ENCODE measurements at regions not wholly inside any gene's neighbourhood (a gene's known extent, or its start where the extent isn't known, plus 50 kb on each side); places are given as distances from the start of the nearest gene placed in this dataset.
"Not testable (repeated sequence)": the region's sequence is repeated elsewhere in the genome, so short reads cannot be mapped to it uniquely, and the experiment has no call there.

GRCh38 chr10:4226941-4227540 is 442.0 kb upstream of the KLF6 start:
- Histone ChIP-seq H3K27ac (ENCODE audit: low read depth, low read length) (no peak overlapping the region), H3K9ac (ENCODE audit: low read length) (no peak overlapping the region), H3K9me2 (replicated peaks; ENCODE audit: insufficient read depth, low read length) (no peaks in the 10 kb centered on the region), H3F3A (ENCODE audit: insufficient read depth) (no peaks in the 10 kb centered on the region), H3K27me3 (ENCODE audit: low read length) (no peaks in the 10 kb centered on the region), H3K4me2 (ENCODE audit: low read depth, low read length, poor library complexity, severe bottlenecking) (no peak overlapping the region), H3K36me3 (ENCODE audit: low read length) (no peaks in the 10 kb centered on the region), H3K9me3 (ENCODE audit: insufficient read depth, low read length) (no peaks in the 10 kb centered on the region), H4K20me1 (ENCODE audit: low read depth, low read length) (no peaks in the 10 kb centered on the region), H3K4me3 (ENCODE audit: insufficient read depth, low read length, poor library complexity, severe bottlenecking) (no peak overlapping the region), H3K79me2 (ENCODE audit: insufficient read depth, low read length) (no peaks in the 10 kb centered on the region), H2AFZ (ENCODE audit: low read depth, low read length, severe bottlenecking) (no peak overlapping the region)
- TF ChIP-seq CTCF (IDR thresholded peaks at IDR 0.05; ENCODE audit: insufficient read depth, low read length, poor library complexity, severe bottlenecking) (no peak), EZH2phosphoT487 (conservative IDR thresholded peaks at IDR 0.05; ENCODE audit: low read length) (no peak)

- Histone ChIP-seq H3K4me2 (ENCODE audit: low read depth, low read length, poor library complexity, severe bottlenecking) (no peak overlapping the region), H3K9me3 (ENCODE audit: insufficient read depth, low read length) (no peaks in the 10 kb centered on the region), H3K27ac (ENCODE audit: low read depth, low read length) (no peak overlapping the region), H3K27me3 (ENCODE audit: low read length) (no peaks in the 10 kb centered on the region), H3F3A (ENCODE audit: insufficient read depth) (no peaks in the 10 kb centered on the region), H3K79me2 (ENCODE audit: insufficient read depth, low read length) (no peaks in the 10 kb centered on the region), H3K4me3 (ENCODE audit: insufficient read depth, low read length, poor library complexity, severe bottlenecking) (no peak overlapping the region), H2AFZ (ENCODE audit: low read depth, low read length, severe bottlenecking) (no peak overlapping the region), H3K36me3 (ENCODE audit: low read length) (no peaks in the 10 kb centered on the region), H3K9ac (ENCODE audit: low read length) (no peak overlapping the region), H3K9me2 (replicated peaks; ENCODE audit: insufficient read depth, low read length) (no peaks in the 10 kb centered on the region), H4K20me1 (ENCODE audit: low read depth, low read length) (no peaks in the 10 kb centered on the region)
- TF ChIP-seq CTCF (IDR thresholded peaks at IDR 0.05; ENCODE audit: insufficient read depth, low read length, poor library complexity, severe bottlenecking) (no peak), EZH2phosphoT487 (conservative IDR thresholded peaks at IDR 0.05; ENCODE audit: low read length) (no peak)
Observed at GRCh38 chr10:4224178-4224577, 439.2 kb upstream of the KLF6 start.

- not testable (repeated sequence) for H3K36me3 ChIP-seq (ENCODE audit: low read length); H2AFZ ChIP-seq (ENCODE audit: low read depth, low read length, severe bottlenecking); H3K4me2 ChIP-seq (ENCODE audit: low read depth, low read length, poor library complexity, severe bottlenecking); H3K9ac ChIP-seq (ENCODE audit: low read length); H4K20me1 ChIP-seq (ENCODE audit: low read depth, low read length); H3K9me3 ChIP-seq (ENCODE audit: insufficient read depth, low read length); H3K27ac ChIP-seq (ENCODE audit: low read depth, low read length); H3K9me2 ChIP-seq (replicated peaks; ENCODE audit: insufficient read depth, low read length); H3K4me3 ChIP-seq (ENCODE audit: insufficient read depth, low read length, poor library complexity, severe bottlenecking); H3K27me3 ChIP-seq (ENCODE audit: low read length); H3F3A ChIP-seq (ENCODE audit: insufficient read depth); H3K79me2 ChIP-seq (ENCODE audit: insufficient read depth, low read length)
Observed at GRCh38 chr10:4221310-4221709, 436.3 kb upstream of the KLF6 start.

- no peaks in the 10 kb centered on the region for H3K79me2 ChIP-seq (ENCODE audit: insufficient read depth, low read length)
- H3K27ac ChIP-seq (ENCODE audit: low read depth, low read length), result no peak overlapping the region
- H3K9me2 ChIP-seq (replicated peaks; ENCODE audit: insufficient read depth, low read length), result no peaks in the 10 kb centered on the region
- no peaks in the 10 kb centered on the region for H3F3A ChIP-seq (ENCODE audit: insufficient read depth)
- no peak overlapping the region for H3K4me3 ChIP-seq (ENCODE audit: insufficient read depth, low read length, poor library complexity, severe bottlenecking)
- no peak for TF ChIP-seq CTCF (IDR thresholded peaks at IDR 0.05; ENCODE audit: insufficient read depth, low read length, poor library complexity, severe bottlenecking)
- TF ChIP-seq EZH2phosphoT487 (conservative IDR thresholded peaks at IDR 0.05; ENCODE audit: low read length), result no peak
- no peaks in the 10 kb centered on the region for H3K9me3 ChIP-seq (ENCODE audit: insufficient read depth, low read length)
- no peaks in the 10 kb centered on the region for H4K20me1 ChIP-seq (ENCODE audit: low read depth, low read length)
- H3K9ac ChIP-seq (ENCODE audit: low read length), result no peak overlapping the region
- H3K36me3 ChIP-seq (ENCODE audit: low read length), result no peaks in the 10 kb centered on the region
- H2AFZ ChIP-seq (ENCODE audit: low read depth, low read length, severe bottlenecking), result no peak overlapping the region
- no peaks in the 10 kb centered on the region for H3K27me3 ChIP-seq (ENCODE audit: low read length)
- H3K4me2 ChIP-seq (ENCODE audit: low read depth, low read length, poor library complexity, severe bottlenecking), result no peak overlapping the region
Observed at GRCh38 chr10:4219901-4220300, 434.9 kb upstream of the KLF6 start.
